ENCODE measurements at regions not wholly inside any gene's neighbourhood (a gene's known extent, or its start where the extent isn't known, plus 50 kb on each side); places are given as distances from the start of the nearest gene placed in this dataset.
A peak's percentile ranks its signal among the peaks of the same experiment; 100 is the strongest.

DNA sequence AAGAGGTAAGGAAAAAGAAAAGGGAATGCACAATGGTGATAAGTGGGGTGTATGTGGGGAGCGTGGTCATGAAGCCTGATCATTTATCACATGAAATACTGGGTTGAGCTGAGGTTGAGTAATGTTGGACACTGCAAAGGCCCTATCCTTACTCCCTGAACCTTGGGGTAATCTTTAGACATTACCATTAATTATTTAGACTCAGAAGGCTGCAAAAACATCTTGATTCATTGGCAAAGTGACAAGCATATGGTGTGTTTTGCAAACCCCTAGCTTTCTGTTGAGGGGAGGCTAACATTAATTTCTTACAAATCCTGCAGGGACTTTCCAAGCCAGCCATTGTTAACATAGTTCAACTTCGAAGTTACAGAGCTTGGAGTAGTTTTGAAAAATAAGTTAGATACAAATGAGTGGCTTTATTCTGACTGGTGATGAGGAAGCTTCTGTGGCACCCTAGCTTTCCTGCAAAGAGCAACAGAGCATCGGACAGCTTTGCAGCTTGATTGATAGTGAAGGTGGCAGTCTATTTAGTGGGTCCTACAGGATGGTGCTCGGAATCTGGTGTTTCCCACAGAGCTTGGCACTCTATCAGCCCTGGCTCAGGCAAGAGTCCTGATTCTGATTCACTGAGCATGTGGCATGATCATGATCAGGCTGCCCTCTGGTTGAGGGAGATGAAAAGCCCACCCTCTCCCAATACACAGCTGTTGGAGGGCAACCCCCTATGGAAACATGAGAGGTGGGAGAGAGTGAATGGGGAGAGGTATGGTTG lies 153.7 kb upstream of the NPVF start:
- intact Hi-C loops (cut with DNase I) = no loop called here
- Histone ChIP-seq H3K4me1 (peaks cover 3 to 33% (median 26%) of the 10 kb centered on the region in 4 donors), H3K4me3 (no peak overlapping the region), H3K9me3 (no peaks in the 10 kb centered on the region), H3K36me3 (no peaks in the 10 kb centered on the region), H3K27ac (replicated peaks in 1 of 4) (no peak overlapping the region), H3K27me3 (no peaks in the 10 kb centered on the region)
- peak; percentile 72 for DNase-seq (ENCODE audit: extremely low spot score)
- TF ChIP-seq POLR2AphosphoS5 (IDR thresholded peaks at IDR 0.05) = no peak
- no peak for TF ChIP-seq EP300 (IDR thresholded peaks at IDR 0.05)
- no peak for TF ChIP-seq POLR2A (IDR thresholded peaks at IDR 0.05; ENCODE audit: low read depth)
- TF ChIP-seq, protein P1, sequence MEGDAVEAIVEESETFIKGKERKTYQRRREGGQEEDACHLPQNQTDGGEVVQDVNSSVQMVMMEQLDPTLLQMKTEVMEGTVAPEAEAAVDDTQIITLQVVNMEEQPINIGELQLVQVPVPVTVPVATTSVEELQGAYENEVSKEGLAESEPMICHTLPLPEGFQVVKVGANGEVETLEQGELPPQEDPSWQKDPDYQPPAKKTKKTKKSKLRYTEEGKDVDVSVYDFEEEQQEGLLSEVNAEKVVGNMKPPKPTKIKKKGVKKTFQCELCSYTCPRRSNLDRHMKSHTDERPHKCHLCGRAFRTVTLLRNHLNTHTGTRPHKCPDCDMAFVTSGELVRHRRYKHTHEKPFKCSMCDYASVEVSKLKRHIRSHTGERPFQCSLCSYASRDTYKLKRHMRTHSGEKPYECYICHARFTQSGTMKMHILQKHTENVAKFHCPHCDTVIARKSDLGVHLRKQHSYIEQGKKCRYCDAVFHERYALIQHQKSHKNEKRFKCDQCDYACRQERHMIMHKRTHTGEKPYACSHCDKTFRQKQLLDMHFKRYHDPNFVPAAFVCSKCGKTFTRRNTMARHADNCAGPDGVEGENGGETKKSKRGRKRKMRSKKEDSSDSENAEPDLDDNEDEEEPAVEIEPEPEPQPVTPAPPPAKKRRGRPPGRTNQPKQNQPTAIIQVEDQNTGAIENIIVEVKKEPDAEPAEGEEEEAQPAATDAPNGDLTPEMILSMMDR (IDR thresholded peaks at IDR 0.05) = no peak
- 49% methylated on average over 4 of the region's 4 CpGs for WGBS

- Histone ChIP-seq H3K4me3 (no peak overlapping the region), H3K36me3 (no peaks in the 10 kb centered on the region), H3K27ac (replicated peaks in 1 of 4) (no peak overlapping the region), H3K9me3 (no peaks in the 10 kb centered on the region), H3K27me3 (no peaks in the 10 kb centered on the region), H3K4me1 (peaks cover 3 to 36% (median 26%) of the 10 kb centered on the region in 4 donors)
- TF ChIP-seq POLR2A (IDR thresholded peaks at IDR 0.05; ENCODE audit: low read depth) (no peak), EP300 (IDR thresholded peaks at IDR 0.05) (no peak)
- intact Hi-C loops (cut with DNase I) = no loop called here
- 64% methylated on average over 4 of the region's 4 CpGs for WGBS
- DNase-seq (ENCODE audit: extremely low spot score) = peak; percentile 34
Observed at GRCh38 chr7:25382869-25383268, 154.6 kb upstream of the NPVF start.

GRCh38 chr7:25383402-25383801 lies 155.1 kb upstream of the NPVF start:
- H3K4me1 ChIP-seq = peaks cover 3 to 36% (median 26%) of the 10 kb centered on the region in 4 donors
- no peak for TF ChIP-seq POLR2A (IDR thresholded peaks at IDR 0.05; ENCODE audit: low read depth)
- no peak for TF ChIP-seq EP300 (IDR thresholded peaks at IDR 0.05)
- no peak for TF ChIP-seq POLR2AphosphoS5 (IDR thresholded peaks at IDR 0.05)
- TF ChIP-seq, protein P1 (IDR thresholded peaks at IDR 0.05) = no peak
- H3K4me3 ChIP-seq = no peak overlapping the region
- no peaks in the 10 kb centered on the region for H3K36me3 ChIP-seq
- H3K27ac ChIP-seq (replicated peaks in 1 of 4) = no peak overlapping the region
- peak; percentile 24 for DNase-seq (ENCODE audit: extremely low spot score)
- intact Hi-C loops (cut with DNase I) = no loop called here
- H3K27me3 ChIP-seq = no peaks in the 10 kb centered on the region
- whole genome bisulfite sequencing = 66% methylated on average over 2 of the region's 2 CpGs
- no peaks in the 10 kb centered on the region for H3K9me3 ChIP-seq

GRCh38 chr7:25384788-25385505 lies 156.7 kb upstream of the NPVF start:
- Histone ChIP-seq H3K4me3 (no peak overlapping the region), H3K27me3 (no peaks in the 10 kb centered on the region), H3K9me3 (no peaks in the 10 kb centered on the region), H3K27ac (replicated peaks in 1 of 4) (no peak overlapping the region), H3K36me3 (no peaks in the 10 kb centered on the region), H3K4me1 (peaks cover 3 to 44% (median 32%) of the 10 kb centered on the region in 4 donors)
- 50% methylated on average over 7 of the region's 7 CpGs for WGBS
- peak; percentile 50 for DNase-seq (ENCODE audit: extremely low spot score)
- TF ChIP-seq POLR2A (IDR thresholded peaks at IDR 0.05; ENCODE audit: low read depth) = no peak
- TF ChIP-seq POLR2AphosphoS5 (IDR thresholded peaks at IDR 0.05) = no peak
- TF ChIP-seq EP300 (IDR thresholded peaks at IDR 0.05) = no peak
- TF ChIP-seq, protein P1 (IDR thresholded peaks at IDR 0.05) = no peak
- intact Hi-C loops (cut with DNase I) = no loop called here

- peak; percentile 91 for DNase-seq (ENCODE audit: extremely low spot score)
- intact Hi-C loops (cut with DNase I) = no loop called here
- Histone ChIP-seq H3K4me3 (no peak overlapping the region), H3K4me1 (peaks cover 3 to 49% (median 39%) of the 10 kb centered on the region in 4 donors), H3K36me3 (no peaks in the 10 kb centered on the region), H3K9me3 (no peaks in the 10 kb centered on the region), H3K27ac (replicated peaks in 1 of 4) (peak overlapping the region in 1 of 4 donors; percentile 41), H3K27me3 (no peaks in the 10 kb centered on the region)
- TF ChIP-seq POLR2A (IDR thresholded peaks at IDR 0.05; ENCODE audit: low read depth) (no peak), POLR2AphosphoS5 (IDR thresholded peaks at IDR 0.05) (no peak), EP300 (IDR thresholded peaks at IDR 0.05) (no peak)
- TF ChIP-seq, protein P1 (IDR thresholded peaks at IDR 0.05) = no peak
- 86% methylated on average over 10 of the region's 10 CpGs for WGBS
Observed at GRCh38 chr7:25385506-25386136, 157.3 kb upstream of the NPVF start.
